ENCODE measurements at regions not wholly inside any gene's neighbourhood (a gene's known extent, or its start where the extent isn't known, plus 50 kb on each side); places are given as distances from the start of the nearest gene placed in this dataset.
"Not testable (repeated sequence)": the region's sequence is repeated elsewhere in the genome, so short reads cannot be mapped to it uniquely, and the experiment has no call there.

DNA sequence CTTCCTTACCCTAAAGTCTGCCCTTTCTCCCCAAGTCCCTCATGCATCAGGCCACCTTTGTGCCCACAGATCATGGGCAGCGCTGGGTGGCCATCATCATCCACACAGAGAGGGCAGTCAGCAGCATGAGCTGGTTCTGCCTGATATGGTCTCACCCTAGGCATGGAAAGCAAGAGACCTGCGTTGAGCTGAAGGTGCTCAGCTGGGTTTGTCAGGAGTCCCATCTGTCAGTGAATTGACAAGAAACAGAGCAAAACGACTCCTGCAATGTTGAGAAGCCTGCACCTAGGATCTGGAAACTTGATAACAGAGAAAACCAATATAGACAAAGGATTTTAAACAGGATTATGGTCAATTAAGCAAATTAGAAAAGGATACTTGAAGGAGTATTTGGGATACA is 242.7 kb upstream of the PRSS1 start:
- no peak for DNase-seq (ENCODE audit: low read depth in 2 of 2, low spot score in 1 of 2)

DNA sequence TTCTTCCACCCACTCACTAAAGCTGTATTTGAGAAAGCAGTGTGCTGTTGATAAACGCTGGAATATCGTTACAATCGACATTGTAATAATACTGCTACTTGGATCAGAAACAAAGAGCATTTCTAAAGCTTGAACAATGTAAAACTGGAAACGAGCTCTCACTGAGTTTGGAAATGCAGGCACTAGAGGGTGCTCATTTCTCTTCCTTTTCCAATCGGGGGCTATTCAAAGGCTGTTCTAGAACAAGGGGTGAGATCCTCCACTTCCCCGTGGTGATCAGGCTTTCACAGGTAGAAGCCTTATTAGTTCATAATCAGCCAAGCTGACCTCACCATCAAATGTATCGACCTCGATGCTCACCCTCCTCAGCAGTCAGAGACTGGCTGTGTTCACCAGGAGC is 245.3 kb upstream of the PRSS1 start:
- DNase-seq (ENCODE audit: low read depth in 2 of 2, low spot score in 1 of 2) = not testable (repeated sequence)

DNA sequence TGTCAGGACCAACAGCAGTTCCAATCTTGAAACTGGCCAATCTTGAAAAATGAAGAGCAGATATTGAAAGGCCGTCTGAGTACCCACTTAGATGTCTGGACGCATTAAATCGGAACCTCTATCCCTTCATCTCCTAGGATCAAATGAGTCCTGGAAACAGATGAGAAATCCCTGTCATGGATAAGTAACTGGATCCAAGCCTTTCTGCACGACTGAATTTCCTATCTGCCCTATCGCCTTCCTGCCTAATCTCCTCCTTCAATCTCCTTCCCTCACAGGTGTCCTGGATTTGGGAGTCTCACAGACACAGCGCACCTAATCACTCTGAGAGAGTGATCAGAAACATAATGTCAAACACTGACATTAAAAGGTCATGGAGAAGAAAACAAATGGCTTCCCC is 245.2 kb upstream of the PRSS58 start:
- no peak for DNase-seq (ENCODE audit: low read depth in 2 of 2, low spot score in 1 of 2)

- no peak for DNase-seq (ENCODE audit: low read depth in 2 of 2, low spot score in 1 of 2)
Observed at GRCh38 chr7:142501434-142501833, 243.6 kb upstream of the PRSS58 start.

DNA sequence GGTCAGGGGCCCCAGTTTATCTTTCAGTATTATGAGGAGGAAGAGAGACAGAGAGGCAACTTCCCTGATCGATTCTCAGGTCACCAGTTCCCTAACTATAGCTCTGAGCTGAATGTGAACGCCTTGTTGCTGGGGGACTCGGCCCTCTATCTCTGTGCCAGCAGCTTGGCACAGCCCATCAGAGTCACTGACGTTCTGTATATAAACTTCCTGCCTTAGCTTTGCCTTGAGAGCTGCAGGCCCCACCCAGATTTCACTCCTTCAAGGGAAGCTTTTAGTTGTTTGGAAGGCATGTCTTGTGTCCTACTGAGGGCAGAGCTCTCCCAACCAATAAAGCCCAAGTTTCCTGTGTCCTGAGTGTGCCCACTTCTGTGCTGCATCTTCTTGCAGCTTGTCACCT is 242.5 kb upstream of the PRSS58 start:
- DNase-seq (ENCODE audit: low read depth in 2 of 2, low spot score in 1 of 2) = no peak

DNA sequence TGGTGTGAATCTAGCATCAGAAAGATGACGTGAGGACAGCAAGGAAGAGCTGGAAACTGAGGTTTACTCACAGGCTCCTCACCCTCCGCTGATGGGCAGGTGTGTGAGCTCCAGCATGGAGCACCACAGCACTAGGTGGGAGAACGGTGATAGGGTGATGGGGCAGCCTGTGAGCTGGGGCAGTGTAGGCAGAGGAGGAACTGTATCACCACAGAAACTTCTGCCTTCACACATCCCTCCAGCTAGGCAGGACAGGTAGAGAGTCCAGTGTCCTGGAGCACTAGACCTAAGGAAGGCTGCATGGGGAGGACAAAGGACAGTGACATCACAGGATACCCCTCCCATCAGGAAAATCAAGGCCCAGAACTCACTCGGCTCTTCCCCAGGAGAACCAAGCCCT is 241.8 kb upstream of the PRSS58 start:
- DNase-seq (ENCODE audit: low read depth in 2 of 2, low spot score in 1 of 2) = no peak

GRCh38 chr7:142498364-142498763 is 240.5 kb upstream of the PRSS58 start:
- no peak for DNase-seq (ENCODE audit: low read depth in 2 of 2, low spot score in 1 of 2)

DNA sequence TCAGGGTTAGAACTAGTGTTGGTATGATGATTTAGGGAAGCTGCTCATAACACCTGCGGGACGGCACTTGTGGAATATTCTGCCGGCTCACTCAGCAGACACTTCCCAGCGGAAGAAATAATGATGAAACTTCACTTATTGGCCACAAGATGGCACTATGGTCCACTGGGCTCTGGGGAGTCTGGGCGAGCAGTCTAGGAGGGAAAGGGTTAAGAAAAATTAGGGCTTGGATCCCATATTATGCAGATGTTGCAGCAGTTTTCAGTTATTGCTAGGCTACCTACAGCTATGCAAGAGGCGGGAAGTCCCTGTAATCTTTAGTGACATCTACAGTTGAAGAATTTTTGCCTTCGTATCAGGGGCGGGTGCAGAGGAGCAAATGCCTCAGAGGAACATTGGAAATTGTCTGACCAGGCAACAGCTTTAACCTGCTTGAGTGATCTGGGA is 238.7 kb upstream of the PRSS58 start:
- no peak for DNase-seq (ENCODE audit: low read depth in 2 of 2, low spot score in 1 of 2)

DNA sequence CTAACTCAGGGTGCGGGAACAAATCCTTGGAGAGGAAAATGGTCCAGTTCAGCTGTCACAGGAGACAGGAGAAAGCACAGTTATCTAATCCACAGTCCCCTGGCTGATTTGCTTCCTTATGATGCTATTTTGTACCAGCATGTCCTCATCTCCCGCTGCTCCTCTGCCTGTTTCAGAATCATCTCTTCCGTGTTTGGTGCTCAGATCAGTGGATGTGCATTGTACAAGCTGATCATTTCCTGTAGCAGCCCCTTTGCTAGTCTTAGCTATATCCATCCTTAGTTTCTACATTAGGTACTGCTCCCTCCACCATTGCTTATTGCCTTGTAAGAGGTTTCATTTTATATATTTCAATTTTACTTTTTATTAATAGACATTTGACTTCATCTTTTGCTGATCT is 238.0 kb upstream of the PRSS58 start:
- DNase-seq (ENCODE audit: low read depth in 2 of 2, low spot score in 1 of 2) = not testable (repeated sequence)

DNA sequence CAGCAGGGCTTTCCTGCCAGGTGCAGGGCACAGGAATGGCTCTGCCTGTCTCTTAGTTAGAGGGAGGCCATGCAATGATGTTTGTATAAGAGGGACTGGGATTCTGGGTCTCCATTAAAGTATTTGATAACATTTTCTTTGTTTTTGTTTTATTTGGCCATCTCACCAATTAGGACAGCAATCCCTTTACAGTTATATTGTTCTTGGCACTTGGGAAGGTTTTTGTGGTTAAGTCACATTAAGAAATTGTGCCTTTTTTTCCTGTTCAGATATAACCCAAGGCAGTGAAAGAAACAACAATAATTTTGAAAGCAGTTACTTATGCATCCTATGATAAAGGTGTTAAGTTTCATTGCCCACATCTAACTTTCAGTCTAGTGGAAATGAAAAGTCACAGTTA is 237.4 kb upstream of the PRSS58 start:
- not testable (repeated sequence) for DNase-seq (ENCODE audit: low read depth in 2 of 2, low spot score in 1 of 2)

GRCh38 chr7:142494021-142494420 is 236.2 kb upstream of the PRSS58 start:
- DNase-seq (ENCODE audit: low read depth in 2 of 2, low spot score in 1 of 2) = no peak

DNA sequence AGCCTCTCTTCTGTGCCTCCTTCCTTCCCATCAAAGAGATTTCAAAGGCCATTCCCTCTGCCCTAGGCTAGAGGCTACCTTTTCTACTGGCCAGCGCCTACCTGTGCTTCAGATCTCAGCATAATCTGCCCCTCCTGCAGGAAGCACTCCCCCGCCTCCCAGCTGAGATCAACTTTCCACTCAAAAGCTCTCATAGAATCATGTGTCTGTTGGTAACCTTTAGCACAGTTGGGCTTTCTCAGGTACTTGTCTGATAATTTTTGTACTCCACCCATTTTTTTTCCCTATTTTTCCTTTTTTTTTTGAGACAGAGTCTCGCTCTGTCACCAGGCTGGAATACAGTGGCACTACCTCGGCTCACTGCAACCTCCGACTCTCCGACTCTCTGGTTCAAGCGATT is 231.0 kb upstream of the PRSS58 start:
- no peak for DNase-seq (ENCODE audit: low read depth in 2 of 2, low spot score in 1 of 2)

GRCh38 chr7:142488036-142488633 is 230.3 kb upstream of the PRSS58 start:
- DNase-seq (ENCODE audit: low read depth in 2 of 2, low spot score in 1 of 2) = no peak

DNA sequence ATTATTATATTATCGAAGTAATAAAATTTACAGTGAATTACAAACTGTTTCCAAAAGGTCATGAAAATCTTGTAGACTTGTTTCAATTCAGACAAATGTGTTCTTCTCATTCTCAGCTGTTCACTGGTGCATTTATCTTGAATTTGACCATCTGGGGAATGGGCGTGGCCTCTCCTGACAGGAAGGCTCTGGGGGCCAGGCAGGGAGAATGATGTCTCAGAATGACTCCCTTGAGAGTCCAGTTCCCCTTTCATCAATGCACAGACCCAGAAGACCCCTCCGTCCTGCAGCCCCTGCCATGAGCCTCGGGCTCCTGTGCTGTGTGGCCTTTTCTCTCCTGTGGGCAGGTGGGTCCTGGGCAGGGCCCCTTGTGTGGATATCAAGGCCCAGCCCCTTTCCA is 229.7 kb upstream of the PRSS58 start:
- not testable (repeated sequence) for DNase-seq (ENCODE audit: low read depth in 2 of 2, low spot score in 1 of 2)

GRCh38 chr7:142487124-142487523 is 229.3 kb upstream of the PRSS58 start:
- no peak for DNase-seq (ENCODE audit: low read depth in 2 of 2, low spot score in 1 of 2)

DNA sequence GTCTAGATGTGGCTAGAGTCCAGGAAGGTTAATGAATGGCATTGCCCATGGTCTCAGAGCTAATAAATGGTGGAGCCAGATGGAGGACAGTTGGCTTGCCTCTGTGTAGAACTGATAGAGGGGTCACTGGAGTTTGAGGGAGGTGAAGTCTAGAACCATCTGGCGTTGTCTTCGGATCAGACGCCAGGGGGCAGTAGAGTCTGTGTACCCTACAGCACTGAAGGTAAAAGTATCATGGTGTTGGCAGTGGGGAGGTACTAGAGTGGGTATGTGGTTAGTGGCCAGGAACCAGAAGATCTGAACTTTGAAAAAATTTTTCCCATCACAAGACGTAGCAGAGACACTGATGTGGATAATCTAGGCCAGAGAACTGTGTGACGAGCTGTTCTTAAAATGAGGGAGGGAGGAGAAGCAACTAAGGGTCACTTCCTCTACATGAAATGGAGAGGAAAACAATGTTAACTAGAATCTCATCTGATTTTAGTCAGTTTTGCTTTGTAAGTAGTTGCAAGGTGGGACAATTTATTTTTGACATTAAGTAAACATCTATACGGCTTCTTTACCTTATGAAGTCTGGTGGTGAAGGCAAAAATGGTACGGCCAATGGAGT is 227.9 kb upstream of the PRSS58 start:
- no peak for DNase-seq (ENCODE audit: low read depth in 2 of 2, low spot score in 1 of 2)

DNA sequence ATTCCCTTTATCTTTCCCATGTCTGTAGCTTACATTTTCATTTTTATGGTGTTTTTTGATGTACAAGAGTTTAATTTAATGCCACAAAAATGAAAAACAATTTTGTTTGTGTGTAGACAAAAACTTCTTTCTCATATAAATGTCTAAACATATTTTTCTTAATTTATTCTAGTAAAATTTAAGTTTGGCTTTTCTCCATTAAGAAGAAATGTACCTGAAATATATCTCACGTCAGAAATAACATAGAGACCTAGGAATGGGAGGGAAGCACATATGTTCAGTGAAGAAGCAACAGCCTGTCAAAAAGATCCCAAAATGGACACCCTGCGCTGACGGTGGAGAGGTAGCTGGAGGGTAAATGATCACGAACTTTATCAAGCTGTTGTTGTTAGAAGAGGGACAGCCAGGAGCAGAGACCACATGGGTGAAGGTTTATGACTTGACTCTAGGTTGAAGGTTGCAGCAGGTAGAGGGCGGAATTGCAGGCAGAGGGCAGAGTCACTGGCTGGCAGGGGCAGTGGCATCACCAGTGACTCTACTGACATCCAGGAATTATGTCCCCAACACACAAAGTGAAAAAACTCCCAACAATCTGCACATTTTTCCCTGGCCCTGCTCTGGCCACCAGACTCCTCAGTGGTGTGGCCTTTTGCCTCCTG is 225.9 kb upstream of the PRSS58 start:
- no peak for DNase-seq (ENCODE audit: low read depth in 2 of 2, low spot score in 1 of 2)

- peak in 1 of 2 donors; percentile 23 for DNase-seq (ENCODE audit: low read depth in 2 of 2, low spot score in 1 of 2)
Observed at GRCh38 chr7:142482891-142483658, 225.2 kb upstream of the PRSS58 start.

- no peak for DNase-seq (ENCODE audit: low read depth in 2 of 2, low spot score in 1 of 2)
Observed at GRCh38 chr7:142481548-142481947, 223.7 kb upstream of the PRSS58 start.

- DNase-seq (ENCODE audit: low read depth in 2 of 2, low spot score in 1 of 2) = no peak
Observed at GRCh38 chr7:142478479-142479220, 220.8 kb upstream of the PRSS58 start.

GRCh38 chr7:142477801-142478200 is 219.9 kb upstream of the PRSS58 start:
- DNase-seq (ENCODE audit: low read depth in 2 of 2, low spot score in 1 of 2) = not testable (repeated sequence)
